ENCODE measurements at regions not wholly inside any gene's neighbourhood (a gene's known extent, or its start where the extent isn't known, plus 50 kb on each side); places are given as distances from the start of the nearest gene placed in this dataset.

DNA sequence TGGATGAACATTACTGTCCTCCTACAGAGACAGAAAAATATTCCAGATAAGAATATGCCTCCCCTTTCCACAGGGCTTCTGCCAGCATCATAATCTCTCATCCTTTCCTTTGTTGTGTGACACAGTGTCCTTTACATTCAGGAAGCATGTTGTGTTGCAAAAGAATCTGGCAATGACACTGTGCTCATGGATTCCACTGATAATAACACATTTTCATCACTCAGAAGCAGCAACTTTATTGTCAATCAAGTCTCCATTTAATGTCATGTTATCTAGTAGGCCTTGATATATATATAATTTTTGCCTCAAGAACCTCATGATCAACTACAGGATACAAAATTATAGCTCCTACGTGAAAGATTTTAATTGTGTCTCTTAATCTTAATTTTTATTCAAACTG lies 833.9 kb downstream of the FSTL5 start:
- TF ChIP-seq, protein P1, sequence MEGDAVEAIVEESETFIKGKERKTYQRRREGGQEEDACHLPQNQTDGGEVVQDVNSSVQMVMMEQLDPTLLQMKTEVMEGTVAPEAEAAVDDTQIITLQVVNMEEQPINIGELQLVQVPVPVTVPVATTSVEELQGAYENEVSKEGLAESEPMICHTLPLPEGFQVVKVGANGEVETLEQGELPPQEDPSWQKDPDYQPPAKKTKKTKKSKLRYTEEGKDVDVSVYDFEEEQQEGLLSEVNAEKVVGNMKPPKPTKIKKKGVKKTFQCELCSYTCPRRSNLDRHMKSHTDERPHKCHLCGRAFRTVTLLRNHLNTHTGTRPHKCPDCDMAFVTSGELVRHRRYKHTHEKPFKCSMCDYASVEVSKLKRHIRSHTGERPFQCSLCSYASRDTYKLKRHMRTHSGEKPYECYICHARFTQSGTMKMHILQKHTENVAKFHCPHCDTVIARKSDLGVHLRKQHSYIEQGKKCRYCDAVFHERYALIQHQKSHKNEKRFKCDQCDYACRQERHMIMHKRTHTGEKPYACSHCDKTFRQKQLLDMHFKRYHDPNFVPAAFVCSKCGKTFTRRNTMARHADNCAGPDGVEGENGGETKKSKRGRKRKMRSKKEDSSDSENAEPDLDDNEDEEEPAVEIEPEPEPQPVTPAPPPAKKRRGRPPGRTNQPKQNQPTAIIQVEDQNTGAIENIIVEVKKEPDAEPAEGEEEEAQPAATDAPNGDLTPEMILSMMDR (conservative IDR thresholded peaks at IDR 0.05; ENCODE audit: low read depth, low read length) = no peak
- TF ChIP-seq EZH2 (IDR thresholded peaks at IDR 0.05; ENCODE audit: low read length, unreplicated experiment) = no peak

All from PC-3 (cell line).